CD14-positive monocyte (primary cell): ENCODE measurements at regions not wholly inside any gene's neighbourhood (a gene's known extent, or its start where the extent isn't known, plus 50 kb on each side); places are given as distances from the start of the nearest gene placed in this dataset.

Experiments
- DNase-seq, 3 donors: peaks; one replicate each; pipeline ENCODE4 v3.0.0-alpha.2; 2011 to 2022
- H2AFZ ChIP-seq: 2 replicates; pipeline ENCODE4 v1.6.0; 2012; ENCODE audit warnings: mild to moderate bottlenecking, low read depth, low read length, inconsistent platforms; ENCODE audit not compliant: insufficient read depth, poor library complexity, severe bottlenecking
- H3K27ac ChIP-seq, 2 donors: 1 replicate in 1 of 2; 2 replicates in 1 of 2; pipeline ENCODE4 v1.5.1; 2012 to 2013; ENCODE audit warnings: low read length in 2 of 2, control low read depth in 1 of 2, inconsistent platforms in 1 of 2, low read depth in 1 of 2, mild to moderate bottlenecking in 1 of 2
- H3K27me3 ChIP-seq, 2 donors: one replicate each; pipeline versions ENCODE4 v1.6.0 to v1.6.1; 2011 to 2013; ENCODE audit warnings: low read length in 2 of 2; ENCODE audit not compliant: control insufficient read depth in 2 of 2, insufficient read depth in 2 of 2
- H3K36me3 ChIP-seq, 2 donors: replicated peaks in 1 of 2; 1 replicate in 1 of 2; 2 replicates in 1 of 2; pipeline versions ENCODE4 v1.5.1 to v1.6.1; 2012 to 2013; ENCODE audit warnings: low read length in 2 of 2, control low read depth in 1 of 2, inconsistent platforms in 1 of 2, mild to moderate bottlenecking in 1 of 2; ENCODE audit not compliant: insufficient read depth in 2 of 2, control insufficient read depth in 1 of 2
- H3K4me1 ChIP-seq, 2 donors: 1 replicate in 1 of 2; 2 replicates in 1 of 2; pipeline versions ENCODE4 v1.5.1 to v1.6.1; 2012 to 2013; ENCODE audit warnings: low read length in 2 of 2, control low read depth in 1 of 2, inconsistent platforms in 1 of 2, mild to moderate bottlenecking in 1 of 2, moderate library complexity in 1 of 2; ENCODE audit not compliant: insufficient read depth in 2 of 2, control insufficient read depth in 1 of 2
- H3K4me2 ChIP-seq: replicated peaks from 2 replicates; pipeline ENCODE3; 2012; ENCODE audit warnings: low read length, moderate library complexity, mild to moderate bottlenecking; ENCODE audit not compliant: poor library complexity, severe bottlenecking; ENCODE audit errors: extremely low read depth
- H3K4me3 ChIP-seq, 3 experiments: fragments of 200-600 bp in 1 of 3; sonication (generic) in 1 of 3; replicated peaks in 1 of 3; 1 replicate in 2 of 3; 2 replicates in 1 of 3; pipeline ENCODE4 v1.5.1; 2011 to 2013; ENCODE audit warnings: low read length in 3 of 3, mild to moderate bottlenecking in 3 of 3, control low read depth in 2 of 3, low read depth in 2 of 3, inconsistent platforms in 1 of 3, moderate library complexity in 1 of 3
- H3K79me2 ChIP-seq: 2 replicates; pipeline ENCODE4 v1.6.0; 2012; ENCODE audit warnings: mild to moderate bottlenecking, control low read depth, inconsistent platforms, low read length, moderate library complexity; ENCODE audit not compliant: insufficient read depth
- H3K9ac ChIP-seq: 2 replicates; pipeline ENCODE4 v1.6.0; 2017; ENCODE audit warnings: low read length, mild to moderate bottlenecking; ENCODE audit not compliant: insufficient read depth, poor library complexity, severe bottlenecking
- H3K9me3 ChIP-seq, 2 donors: replicated peaks in 1 of 2; 1 replicate in 1 of 2; 2 replicates in 1 of 2; pipeline versions ENCODE4 v1.5.1 to v1.6.1; 2012 to 2013; ENCODE audit warnings: low read length in 2 of 2, control low read depth in 1 of 2; ENCODE audit not compliant: control insufficient read depth in 1 of 2, insufficient read depth in 1 of 2
- H4K20me1 ChIP-seq: 2 replicates; pipeline ENCODE4 v1.6.0; 2012; ENCODE audit warnings: mild to moderate bottlenecking, low read length, control low read depth, moderate library complexity; ENCODE audit not compliant: insufficient read depth
- H3K27ac Mint-ChIP-seq, 7 donors: one replicate each; pipeline ENCODE4 v1.8.0; 2020; ENCODE audit warnings: mild to moderate bottlenecking in 7 of 7, mixed read lengths in 7 of 7, moderate library complexity in 6 of 7, inconsistent platforms in 2 of 7
- H3K27me3 Mint-ChIP-seq, 3 donors: one replicate each; pipeline ENCODE4 v1.8.0; 2021 to 2022; ENCODE audit warnings: low read depth in 3 of 3, mild to moderate bottlenecking in 3 of 3, mixed read lengths in 3 of 3, moderate library complexity in 3 of 3, inconsistent platforms in 1 of 3
- H3K36me3 Mint-ChIP-seq, 2 donors: one replicate each; pipeline ENCODE4 v1.8.0; 2020; ENCODE audit warnings: mixed read lengths in 2 of 2, inconsistent platforms in 1 of 2, mild to moderate bottlenecking in 1 of 2
- H3K4me1 Mint-ChIP-seq: one replicate; pipeline ENCODE4 v1.8.0; 2020; ENCODE audit warnings: mild to moderate bottlenecking, mixed read lengths
- H3K4me3 Mint-ChIP-seq, 2 donors: one replicate each; pipeline ENCODE4 v1.8.0; 2020; ENCODE audit warnings: mild to moderate bottlenecking in 2 of 2, mixed read lengths in 2 of 2, moderate library complexity in 1 of 2
- H3K9me3 Mint-ChIP-seq, 7 donors: one replicate each; pipeline ENCODE4 v1.8.0; 2020 to 2022; ENCODE audit warnings: mixed read lengths in 7 of 7, mild to moderate bottlenecking in 6 of 7, moderate library complexity in 6 of 7, inconsistent platforms in 2 of 7
- CTCF ChIP-seq: fragments of 200-600 bp; IDR thresholded peaks from one replicate; pipeline ENCODE4 v1.8.0; 2022; ENCODE audit warnings: antibody characterized with exemption, mild to moderate bottlenecking
- WGBS: methylation state at CpG from one replicate; pipeline ENCODE4 v1.1.5; 2013; ENCODE audit warnings: missing lambda C conversion rate; ENCODE audit not compliant: insufficient coverage; 5-methylcytosine and 5-hydroxymethylcytosine counted together
- intact Hi-C, 2 donors: fragments of 100-400 bp; cut with micrococcal nuclease; formaldehyde crosslinking; loops; one replicate each; pipeline versions ENCODE4 v1.15.0 to v1.15.1; 2023

- H3K27ac Mint-ChIP-seq, result no peak overlapping the region
- H3K4me3 Mint-ChIP-seq, result no peak overlapping the region
- intact Hi-C loops, result no loop called here
- WGBS, result 86% methylated on average over 6 of the region's 7 CpGs
- no peak overlapping the region for H3K27ac ChIP-seq
- H3K9me3 Mint-ChIP-seq, result peaks cover 0 to 5% (median 2%) of the 10 kb centered on the region in 7 donors
- no peaks in the 10 kb centered on the region for H3K36me3 ChIP-seq
- no peak overlapping the region for H3K4me3 ChIP-seq
- H3K9ac ChIP-seq, result no peak overlapping the region
- H3K79me2 ChIP-seq, result no peaks in the 10 kb centered on the region
- no peak for DNase-seq
- no peak for TF ChIP-seq CTCF
- no peaks in the 10 kb centered on the region for H3K27me3 ChIP-seq
- no peaks in the 10 kb centered on the region for H3K36me3 Mint-ChIP-seq
- H4K20me1 ChIP-seq, result no peaks in the 10 kb centered on the region
- H3K4me2 ChIP-seq, result no peak overlapping the region
- H3K4me1 ChIP-seq, result no peaks in the 10 kb centered on the region
- no peak overlapping the region for H2AFZ ChIP-seq
- H3K9me3 ChIP-seq, result no peaks in the 10 kb centered on the region
- H3K4me1 Mint-ChIP-seq, result no peaks in the 10 kb centered on the region
- no peaks in the 10 kb centered on the region for H3K27me3 Mint-ChIP-seq
Observed at GRCh38 chr15:95541301-95541700, 789.2 kb upstream of the NR2F2 start.

- no peak overlapping the region for H2AFZ ChIP-seq
- no peaks in the 10 kb centered on the region for H3K27me3 ChIP-seq
- no peak overlapping the region for H3K27ac ChIP-seq
- no peaks in the 10 kb centered on the region for H3K36me3 ChIP-seq
- Mint-ChIP-seq H3K27me3 (peaks cover 0 to 4% (median 0%) of the 10 kb centered on the region in 3 donors), H3K27ac (no peak overlapping the region), H3K4me3 (no peak overlapping the region), H3K4me1 (no peaks in the 10 kb centered on the region), H3K36me3 (no peaks in the 10 kb centered on the region), H3K9me3 (peaks cover 0 to 3% (median 0%) of the 10 kb centered on the region in 7 donors)
- intact Hi-C loops, result no loop called here
- no peak overlapping the region for H3K9ac ChIP-seq
- no peak for DNase-seq
- no peaks in the 10 kb centered on the region for H3K9me3 ChIP-seq
- H3K79me2 ChIP-seq, result no peaks in the 10 kb centered on the region
- no peak overlapping the region for H3K4me2 ChIP-seq
- H3K4me3 ChIP-seq, result no peak overlapping the region
- no peak for TF ChIP-seq CTCF
- WGBS, result no CpG with 5 or more reads among the region's 3 CpGs
- no peaks in the 10 kb centered on the region for H3K4me1 ChIP-seq
- no peaks in the 10 kb centered on the region for H4K20me1 ChIP-seq
Observed at GRCh38 chr15:95549168-95549738, 781.2 kb upstream of the NR2F2 start.
